ENCODE measurements at regions not wholly inside any gene's neighbourhood (a gene's known extent, or its start where the extent isn't known, plus 50 kb on each side); places are given as distances from the start of the nearest gene placed in this dataset.

DNA sequence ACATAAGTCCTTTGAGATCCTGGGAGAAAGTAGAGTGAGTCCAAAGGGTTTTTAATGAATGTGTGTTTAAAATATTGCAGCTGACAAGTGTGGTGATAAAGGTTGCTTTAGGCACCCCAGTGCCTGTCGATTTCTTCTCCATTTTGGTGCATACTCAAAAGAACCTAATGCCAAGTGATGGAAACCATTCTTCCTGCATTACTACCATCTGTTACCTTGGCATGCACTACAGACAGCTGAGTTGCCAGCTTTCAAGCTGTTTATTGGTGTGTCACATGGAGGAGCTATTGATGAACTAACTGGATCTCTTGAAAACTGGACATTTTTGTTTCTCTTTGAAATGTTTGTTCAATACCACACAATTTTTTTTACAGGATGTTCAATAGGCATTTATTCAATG, 350.0 kb downstream of the AKAIN1 start:
- DNase-seq (ENCODE audit: low read depth in 1 of 2, low spot score in 1 of 2) = no peak
- TF ChIP-seq REST (IDR thresholded peaks at IDR 0.05; ENCODE audit: insufficient replicate concordance, low read depth) (no peak), CTCF (IDR thresholded peaks at IDR 0.05; ENCODE audit: insufficient read depth, low read length) (no peak), GABPA (IDR thresholded peaks at IDR 0.05; ENCODE audit: low read depth) (no peak), POLR2AphosphoS5 (IDR thresholded peaks at IDR 0.05; ENCODE audit: low read depth) (no peak), SPI1 (IDR thresholded peaks at IDR 0.05; ENCODE audit: borderline replicate concordance, low read depth) (no peak)
- Histone ChIP-seq H3K4me3 (replicated peaks; ENCODE audit: insufficient read depth, low read length) (no peak overlapping the region), H3K27me3 (ENCODE audit: insufficient read depth, poor library complexity, severe bottlenecking) (no peaks in the 10 kb centered on the region), H3K27ac (replicated peaks) (no peak overlapping the region)

GRCh38 chr18:4844320-4844719, 352.7 kb downstream of the AKAIN1 start:
- no peaks in the 10 kb centered on the region for H3K27me3 ChIP-seq (ENCODE audit: insufficient read depth, poor library complexity, severe bottlenecking)
- H3K4me3 ChIP-seq (replicated peaks; ENCODE audit: insufficient read depth, low read length) = no peak overlapping the region
- H3K27ac ChIP-seq (replicated peaks) = no peak overlapping the region
- no peak for TF ChIP-seq CTCF (IDR thresholded peaks at IDR 0.05; ENCODE audit: insufficient read depth, low read length)
- no peak for TF ChIP-seq SPI1 (IDR thresholded peaks at IDR 0.05; ENCODE audit: borderline replicate concordance, low read depth)
- no peak for TF ChIP-seq REST (IDR thresholded peaks at IDR 0.05; ENCODE audit: insufficient replicate concordance, low read depth)
- no peak for TF ChIP-seq POLR2AphosphoS5 (IDR thresholded peaks at IDR 0.05; ENCODE audit: low read depth)
- TF ChIP-seq GABPA (IDR thresholded peaks at IDR 0.05; ENCODE audit: low read depth) = no peak
- DNase-seq (ENCODE audit: low read depth in 1 of 2, low spot score in 1 of 2) = no peak

DNA sequence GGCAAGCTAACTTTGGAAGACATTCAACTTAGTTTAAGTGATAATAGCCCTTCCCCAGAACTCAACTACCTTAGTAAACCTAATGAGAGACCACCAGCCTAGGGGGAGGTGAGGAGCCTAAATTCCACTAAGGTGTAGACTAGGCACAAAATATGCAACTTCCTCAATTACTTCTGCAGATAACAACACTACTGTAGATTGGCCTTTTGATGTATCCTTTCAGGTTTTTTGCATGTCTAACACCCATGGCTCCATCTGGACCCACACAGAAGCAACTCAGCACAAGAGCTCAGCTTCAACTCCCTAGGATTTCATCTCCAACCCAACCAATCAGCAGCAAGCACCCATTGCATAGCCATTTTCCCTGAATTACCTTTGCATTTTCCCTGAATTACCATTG, 353.3 kb downstream of the AKAIN1 start:
- TF ChIP-seq GABPA (IDR thresholded peaks at IDR 0.05; ENCODE audit: low read depth) = no peak
- no peak for TF ChIP-seq CTCF (IDR thresholded peaks at IDR 0.05; ENCODE audit: insufficient read depth, low read length)
- no peak overlapping the region for H3K4me3 ChIP-seq (replicated peaks; ENCODE audit: insufficient read depth, low read length)
- no peaks in the 10 kb centered on the region for H3K27me3 ChIP-seq (ENCODE audit: insufficient read depth, poor library complexity, severe bottlenecking)
- H3K27ac ChIP-seq (replicated peaks) = no peak overlapping the region
- DNase-seq (ENCODE audit: low read depth in 1 of 2, low spot score in 1 of 2) = no peak

GRCh38 chr18:4842751-4843150, 354.3 kb downstream of the AKAIN1 start:
- DNase-seq (ENCODE audit: low read depth in 1 of 2, low spot score in 1 of 2) = no peak
- TF ChIP-seq GABPA (IDR thresholded peaks at IDR 0.05; ENCODE audit: low read depth) (no peak), SPI1 (IDR thresholded peaks at IDR 0.05; ENCODE audit: borderline replicate concordance, low read depth) (no peak)
- no peak overlapping the region for H3K4me3 ChIP-seq (replicated peaks; ENCODE audit: insufficient read depth, low read length)
- H3K27me3 ChIP-seq (ENCODE audit: insufficient read depth, poor library complexity, severe bottlenecking) = no peaks in the 10 kb centered on the region
- H3K27ac ChIP-seq (replicated peaks) = no peak overlapping the region
